ENCODE measurements at regions not wholly inside any gene's neighbourhood (a gene's known extent, or its start where the extent isn't known, plus 50 kb on each side); places are given as distances from the start of the nearest gene placed in this dataset.
"Not testable (repeated sequence)": the region's sequence is repeated elsewhere in the genome, so short reads cannot be mapped to it uniquely, and the experiment has no call there.

DNA sequence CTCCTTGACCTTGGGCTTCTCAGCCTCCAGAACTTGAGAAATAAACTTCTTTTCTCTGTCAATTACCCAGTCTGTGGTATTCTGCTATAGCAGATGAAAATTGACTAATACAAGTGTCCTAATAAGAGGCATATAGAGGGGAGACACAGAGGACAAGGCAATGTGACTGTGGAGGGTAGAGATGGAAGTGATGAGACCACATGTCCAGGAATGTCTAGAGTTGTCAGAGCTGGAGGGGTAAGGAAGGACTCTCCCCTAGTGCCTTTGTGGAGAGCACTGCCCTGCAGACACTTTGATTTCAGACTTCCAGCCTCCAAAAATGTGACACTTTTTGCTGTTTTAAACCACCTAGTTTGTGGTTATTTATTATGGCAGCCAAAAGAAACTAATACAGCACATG, 74.4 kb downstream of the ACKR3 start:
- DNase-seq (ENCODE audit: extremely low read depth, low read depth) = no peak
- TF ChIP-seq, protein P1, sequence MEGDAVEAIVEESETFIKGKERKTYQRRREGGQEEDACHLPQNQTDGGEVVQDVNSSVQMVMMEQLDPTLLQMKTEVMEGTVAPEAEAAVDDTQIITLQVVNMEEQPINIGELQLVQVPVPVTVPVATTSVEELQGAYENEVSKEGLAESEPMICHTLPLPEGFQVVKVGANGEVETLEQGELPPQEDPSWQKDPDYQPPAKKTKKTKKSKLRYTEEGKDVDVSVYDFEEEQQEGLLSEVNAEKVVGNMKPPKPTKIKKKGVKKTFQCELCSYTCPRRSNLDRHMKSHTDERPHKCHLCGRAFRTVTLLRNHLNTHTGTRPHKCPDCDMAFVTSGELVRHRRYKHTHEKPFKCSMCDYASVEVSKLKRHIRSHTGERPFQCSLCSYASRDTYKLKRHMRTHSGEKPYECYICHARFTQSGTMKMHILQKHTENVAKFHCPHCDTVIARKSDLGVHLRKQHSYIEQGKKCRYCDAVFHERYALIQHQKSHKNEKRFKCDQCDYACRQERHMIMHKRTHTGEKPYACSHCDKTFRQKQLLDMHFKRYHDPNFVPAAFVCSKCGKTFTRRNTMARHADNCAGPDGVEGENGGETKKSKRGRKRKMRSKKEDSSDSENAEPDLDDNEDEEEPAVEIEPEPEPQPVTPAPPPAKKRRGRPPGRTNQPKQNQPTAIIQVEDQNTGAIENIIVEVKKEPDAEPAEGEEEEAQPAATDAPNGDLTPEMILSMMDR (IDR thresholded peaks at IDR 0.05; ENCODE audit: low read depth, low read length, missing control alignments) = no peak
- H3K4me3 ChIP-seq (replicated peaks; ENCODE audit: low read depth, low read length) = no peak overlapping the region

GRCh38 chr2:236644502-236644911, 74.9 kb downstream of the ACKR3 start:
- DNase-seq (ENCODE audit: extremely low read depth, low read depth) = no peak
- TF ChIP-seq, protein P1 (IDR thresholded peaks at IDR 0.05; ENCODE audit: low read depth, low read length, missing control alignments) = no peak
- H3K4me3 ChIP-seq (replicated peaks; ENCODE audit: low read depth, low read length) = no peak overlapping the region

DNA sequence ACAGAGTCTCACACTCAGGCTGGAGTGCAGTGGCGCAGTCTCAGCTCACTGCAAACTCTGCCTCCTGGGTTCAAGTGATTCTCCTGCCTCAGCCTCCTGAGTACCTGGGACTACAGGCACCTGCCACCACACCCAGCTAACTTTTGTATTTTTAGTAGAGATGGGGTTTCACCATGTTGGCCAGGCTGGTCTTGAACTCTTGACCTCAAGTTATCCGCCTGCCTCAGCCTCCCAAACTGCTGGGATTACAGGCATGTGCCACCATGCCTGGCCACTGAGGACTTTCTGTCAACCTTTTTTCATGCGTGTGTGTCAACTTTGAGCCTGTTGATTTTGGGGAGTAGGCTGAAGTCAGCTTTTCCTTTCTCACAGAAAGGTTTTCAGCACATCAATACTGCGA, 75.5 kb downstream of the ACKR3 start:
- not testable (repeated sequence) for H3K4me3 ChIP-seq (replicated peaks; ENCODE audit: low read depth, low read length); DNase-seq (ENCODE audit: extremely low read depth, low read depth)

GRCh38 chr2:236646441-236646840, 76.8 kb downstream of the ACKR3 start:
- DNase-seq (ENCODE audit: extremely low read depth, low read depth) = no peak
- TF ChIP-seq, protein P1 (IDR thresholded peaks at IDR 0.05; ENCODE audit: low read depth, low read length, missing control alignments) = no peak
- H3K4me3 ChIP-seq (replicated peaks; ENCODE audit: low read depth, low read length) = no peak overlapping the region

DNA sequence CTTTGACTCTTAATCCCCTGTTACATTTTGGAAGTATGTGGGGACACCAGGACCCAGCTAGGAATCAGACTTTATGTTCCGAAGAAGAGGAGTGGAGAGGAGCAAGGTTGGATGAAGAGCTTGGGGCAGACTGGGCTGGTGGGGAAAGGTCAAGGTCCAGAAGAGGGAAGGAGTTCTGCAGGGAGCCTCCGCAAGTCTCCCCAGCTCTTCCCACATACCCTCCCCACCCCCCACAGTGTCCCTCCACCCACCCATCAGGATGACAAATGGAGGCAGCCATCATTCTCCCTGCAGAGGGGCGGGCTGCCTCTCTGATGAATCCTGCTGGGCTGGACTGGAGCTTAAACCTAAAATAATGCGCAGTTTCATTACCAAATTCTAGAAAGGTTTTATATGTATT, 77.2 kb downstream of the ACKR3 start:
- TF ChIP-seq, protein P1 (IDR thresholded peaks at IDR 0.05; ENCODE audit: low read depth, low read length, missing control alignments) = no peak
- no peak overlapping the region for H3K4me3 ChIP-seq (replicated peaks; ENCODE audit: low read depth, low read length)
- no peak for DNase-seq (ENCODE audit: extremely low read depth, low read depth)

DNA sequence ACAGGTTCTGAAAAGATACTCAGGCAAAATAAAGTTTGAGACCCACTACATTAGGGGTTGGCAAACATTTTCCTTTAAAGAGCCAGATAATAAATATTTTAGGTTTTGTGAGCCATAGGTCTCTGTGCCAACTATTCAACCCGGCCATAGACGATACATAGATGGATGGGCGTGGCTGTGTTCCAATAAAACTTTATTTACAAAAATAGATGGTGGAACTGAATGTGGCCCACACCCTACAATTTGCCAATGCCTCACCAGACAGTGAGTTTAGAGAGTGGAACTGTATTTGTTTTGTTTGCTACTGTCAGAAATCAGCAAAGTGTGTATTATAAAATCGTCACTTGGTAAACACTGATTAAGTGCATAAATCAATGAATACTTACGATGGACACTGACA, 78.0 kb downstream of the ACKR3 start:
- H3K4me3 ChIP-seq (replicated peaks; ENCODE audit: low read depth, low read length) = no peak overlapping the region
- TF ChIP-seq, protein P1 (IDR thresholded peaks at IDR 0.05; ENCODE audit: low read depth, low read length, missing control alignments) = no peak
- no peak for DNase-seq (ENCODE audit: extremely low read depth, low read depth)

GRCh38 chr2:236653863-236654262, 84.2 kb downstream of the ACKR3 start:
- no peak overlapping the region for H3K4me3 ChIP-seq (replicated peaks; ENCODE audit: low read depth, low read length)
- no peak for DNase-seq (ENCODE audit: extremely low read depth, low read depth)
- TF ChIP-seq, protein P1 (IDR thresholded peaks at IDR 0.05; ENCODE audit: low read depth, low read length, missing control alignments) = no peak
